GM21619 (cell line): ENCODE measurements at regions not wholly inside any gene's neighbourhood (a gene's known extent, or its start where the extent isn't known, plus 50 kb on each side); places are given as distances from the start of the nearest gene placed in this dataset.
"Not testable (repeated sequence)": the region's sequence is repeated elsewhere in the genome, so short reads cannot be mapped to it uniquely, and the experiment has no call there.

Source experiments
- ATAC-seq: cut with Tn5 transposase; IDR thresholded peaks from one replicate; pipeline ENCODE4 v1.9.1; 2021; ENCODE audit not compliant: unreplicated experiment

DNA sequence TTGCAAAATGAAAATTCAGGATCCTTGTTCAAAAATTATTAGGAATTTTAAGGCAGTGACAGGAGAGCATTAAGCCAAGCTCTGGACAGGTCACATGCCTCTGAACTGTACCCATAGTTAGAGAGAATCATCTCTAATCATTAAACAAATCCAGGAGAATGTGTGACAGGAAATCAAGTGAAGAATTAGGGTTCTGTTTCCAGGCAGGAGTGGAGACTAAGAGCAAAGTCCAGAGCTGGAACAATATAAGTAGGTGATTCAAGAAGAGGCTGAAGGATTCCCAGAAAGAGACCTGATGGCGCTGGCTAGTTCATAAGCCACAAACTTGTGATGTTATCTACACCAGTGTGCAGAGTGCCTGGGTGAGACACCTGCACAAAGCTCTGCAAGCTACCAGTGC lies 104.6 kb upstream of the PRKG2 start:
- ATAC-seq, result no peak

DNA sequence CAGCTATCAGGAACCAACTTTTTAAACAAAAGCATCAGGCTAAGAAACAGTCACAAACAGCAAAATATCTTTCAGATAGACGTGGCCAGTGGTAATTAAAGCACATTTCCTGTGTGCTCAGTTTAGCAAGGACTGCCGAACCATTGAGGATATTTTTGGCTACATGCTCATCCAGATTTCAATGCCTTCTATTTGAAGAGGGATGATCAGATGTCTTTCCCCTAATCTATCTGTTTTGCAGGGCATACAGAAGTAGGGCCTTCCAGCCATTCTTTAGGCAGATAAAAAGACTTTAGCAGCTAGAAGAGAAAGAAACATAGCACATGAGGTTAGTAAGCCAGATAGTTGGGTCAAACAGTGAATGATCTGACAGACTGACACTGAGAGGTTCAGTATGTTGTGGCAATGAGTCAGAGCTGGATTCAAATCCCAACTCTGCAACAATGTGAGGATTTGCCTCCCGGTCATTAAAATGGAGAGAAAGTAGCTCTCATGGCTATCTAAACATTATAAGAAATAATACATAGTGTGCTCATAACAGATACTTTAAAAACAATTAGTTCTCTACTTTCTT lies 100.0 kb upstream of the PRKG2 start:
- no peak for ATAC-seq

GRCh38 chr4:81314196-81314896 lies 99.3 kb upstream of the PRKG2 start:
- no peak for ATAC-seq

DNA sequence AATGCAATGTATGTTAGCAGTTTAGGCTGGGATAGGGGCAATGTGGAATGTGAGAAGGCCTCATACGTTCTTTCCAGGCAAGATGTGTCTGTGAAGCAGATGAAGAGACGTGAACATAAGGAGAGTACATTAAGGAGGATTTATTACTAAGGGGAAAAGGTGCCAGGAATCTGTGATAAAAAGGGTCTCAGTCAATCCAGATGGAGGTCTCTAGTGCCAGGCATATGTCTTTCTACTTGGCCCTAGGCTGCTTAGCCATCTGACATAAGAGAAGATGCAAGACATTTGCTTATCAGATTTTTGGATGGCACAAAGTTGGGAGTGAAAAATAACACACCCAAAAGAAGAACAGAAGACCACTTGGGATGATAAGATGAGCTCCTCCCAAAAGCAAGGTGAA lies 93.0 kb upstream of the PRKG2 start:
- ATAC-seq, result no peak

DNA sequence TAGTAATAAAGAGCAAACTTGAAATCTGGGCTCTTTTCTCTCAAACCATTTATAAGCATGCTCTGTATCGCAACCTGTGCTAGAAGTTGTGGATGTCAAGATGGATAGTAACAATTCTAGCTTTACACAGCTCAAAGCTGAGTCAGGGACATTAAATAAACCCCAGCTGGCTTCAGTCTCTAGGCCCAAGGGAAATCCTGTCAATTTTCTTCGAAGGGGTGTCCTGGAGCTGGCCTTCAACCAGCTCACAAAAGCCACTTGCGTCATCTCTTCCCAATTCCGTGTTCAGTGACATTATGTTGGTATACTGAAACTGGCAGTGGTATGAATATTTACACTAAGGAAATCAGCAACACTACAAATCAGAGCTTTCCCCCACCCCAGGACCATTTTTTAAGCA lies 89.8 kb upstream of the PRKG2 start:
- no peak for ATAC-seq

DNA sequence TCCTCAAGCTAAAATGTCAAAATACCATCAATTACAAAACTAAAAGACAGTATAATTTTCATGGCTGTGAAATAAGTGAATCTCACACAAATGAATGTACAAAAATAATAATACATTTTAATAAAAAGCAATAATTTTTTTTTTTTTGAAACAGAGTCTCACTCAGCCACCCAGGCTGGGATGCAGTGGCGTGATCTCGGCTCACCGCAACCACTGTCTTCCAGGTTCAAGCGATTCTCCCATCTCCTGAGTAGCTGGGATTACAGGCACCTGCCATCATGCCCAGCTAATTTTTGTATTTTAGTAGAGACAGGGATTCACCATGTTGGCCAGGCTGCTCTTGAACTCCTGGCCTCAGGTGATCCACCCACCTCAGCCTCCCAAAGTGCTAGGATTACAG lies 85.3 kb upstream of the PRKG2 start:
- not testable (repeated sequence) for ATAC-seq

DNA sequence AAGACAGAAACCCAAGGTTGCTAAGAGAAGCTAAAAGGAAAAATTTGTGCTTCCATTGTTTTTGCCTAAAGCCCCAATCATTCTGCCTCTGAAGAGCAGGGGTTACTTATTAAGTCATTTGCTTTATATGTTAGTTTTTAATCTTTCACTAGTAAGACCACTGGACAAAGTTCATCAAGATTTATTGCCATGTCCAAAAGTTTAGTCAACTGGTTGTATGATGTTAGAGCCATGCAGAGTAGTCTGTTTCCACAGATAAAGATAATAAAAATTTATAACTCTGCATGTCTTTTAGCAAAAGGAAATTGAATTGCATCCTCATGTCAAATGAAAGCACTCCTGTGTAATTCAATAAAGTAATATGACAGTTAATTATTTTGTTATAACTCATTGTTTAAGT lies 75.8 kb upstream of the PRKG2 start:
- ATAC-seq, result no peak

GRCh38 chr4:81287101-81287500 lies 72.1 kb upstream of the PRKG2 start:
- ATAC-seq, result no peak

DNA sequence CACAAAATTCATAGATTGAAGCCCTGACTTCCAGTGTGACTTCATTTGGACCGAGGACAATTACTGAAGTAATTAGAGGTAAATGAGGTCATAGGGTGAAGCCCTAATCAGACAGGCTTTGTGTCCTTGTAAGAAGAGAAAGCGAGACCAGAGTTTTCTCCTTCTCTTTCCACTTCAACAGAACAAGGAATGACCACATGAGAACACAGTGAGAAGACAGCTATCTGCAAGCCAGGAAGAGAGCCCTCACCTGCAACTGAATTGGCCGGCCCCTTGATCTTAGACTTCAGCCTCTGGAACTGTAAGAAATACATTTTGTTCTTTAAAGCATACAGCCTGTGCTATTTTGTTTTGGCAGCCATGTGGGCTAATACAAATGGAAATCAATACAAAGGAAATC lies 67.1 kb upstream of the PRKG2 start:
- ATAC-seq, result no peak

GRCh38 chr4:81274460-81274859 lies 59.4 kb upstream of the PRKG2 start:
- ATAC-seq, result no peak

GRCh38 chr4:81272671-81273070 lies 57.6 kb upstream of the PRKG2 start:
- no peak for ATAC-seq
